ENCODE measurements at regions not wholly inside any gene's neighbourhood (a gene's known extent, or its start where the extent isn't known, plus 50 kb on each side); places are given as distances from the start of the nearest gene placed in this dataset.

GRCh38 chr3:36172699-36173098 is 207.6 kb upstream of the STAC start:
- Histone ChIP-seq H3K4me1 (ENCODE audit: control insufficient read depth in 5 of 5, insufficient read depth in 5 of 5, low read length in 5 of 5) (no peaks in the 10 kb centered on the region), H3K36me3 (ENCODE audit: control insufficient read depth in 4 of 4, insufficient read depth in 4 of 4, low read length in 4 of 4) (no peaks in the 10 kb centered on the region), H3K4me3 (no peak overlapping the region), H3K9me3 (ENCODE audit: control insufficient read depth in 4 of 4, insufficient read depth in 3 of 4, low read length in 3 of 4) (no peaks in the 10 kb centered on the region), H3K27me3 (ENCODE audit: control insufficient read depth in 3 of 3, insufficient read depth in 3 of 3, low read length in 2 of 3) (no peaks in the 10 kb centered on the region), H3K27ac (ENCODE audit: low read depth in 1 of 2, low read length in 1 of 2) (no peak overlapping the region), H3K9ac (ENCODE audit: insufficient read depth in 1 of 2, low read length in 2 of 2) (no peak overlapping the region)
- DNase-seq (no peak), ATAC-seq (ENCODE audit: insufficient read depth, low FRiP score) (no peak)
- TF ChIP-seq, protein P1, sequence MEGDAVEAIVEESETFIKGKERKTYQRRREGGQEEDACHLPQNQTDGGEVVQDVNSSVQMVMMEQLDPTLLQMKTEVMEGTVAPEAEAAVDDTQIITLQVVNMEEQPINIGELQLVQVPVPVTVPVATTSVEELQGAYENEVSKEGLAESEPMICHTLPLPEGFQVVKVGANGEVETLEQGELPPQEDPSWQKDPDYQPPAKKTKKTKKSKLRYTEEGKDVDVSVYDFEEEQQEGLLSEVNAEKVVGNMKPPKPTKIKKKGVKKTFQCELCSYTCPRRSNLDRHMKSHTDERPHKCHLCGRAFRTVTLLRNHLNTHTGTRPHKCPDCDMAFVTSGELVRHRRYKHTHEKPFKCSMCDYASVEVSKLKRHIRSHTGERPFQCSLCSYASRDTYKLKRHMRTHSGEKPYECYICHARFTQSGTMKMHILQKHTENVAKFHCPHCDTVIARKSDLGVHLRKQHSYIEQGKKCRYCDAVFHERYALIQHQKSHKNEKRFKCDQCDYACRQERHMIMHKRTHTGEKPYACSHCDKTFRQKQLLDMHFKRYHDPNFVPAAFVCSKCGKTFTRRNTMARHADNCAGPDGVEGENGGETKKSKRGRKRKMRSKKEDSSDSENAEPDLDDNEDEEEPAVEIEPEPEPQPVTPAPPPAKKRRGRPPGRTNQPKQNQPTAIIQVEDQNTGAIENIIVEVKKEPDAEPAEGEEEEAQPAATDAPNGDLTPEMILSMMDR (IDR thresholded peaks at IDR 0.05; ENCODE audit: control extremely low read depth, extremely low read depth), result no peak
- WGBS, 2 donors, result 83 to 85% methylated on average over 2 of the region's 2 CpGs

GRCh38 chr3:36175113-36175812 is 205.0 kb upstream of the STAC start:
- Histone ChIP-seq H3K36me3 (ENCODE audit: control insufficient read depth in 4 of 4, insufficient read depth in 4 of 4, low read length in 4 of 4) (no peaks in the 10 kb centered on the region), H3K27me3 (ENCODE audit: control insufficient read depth in 3 of 3, insufficient read depth in 3 of 3, low read length in 2 of 3) (no peaks in the 10 kb centered on the region), H3K4me1 (ENCODE audit: control insufficient read depth in 5 of 5, insufficient read depth in 5 of 5, low read length in 5 of 5) (no peaks in the 10 kb centered on the region), H3K4me3 (no peak overlapping the region), H3K9ac (ENCODE audit: insufficient read depth in 1 of 2, low read length in 2 of 2) (no peak overlapping the region), H3K27ac (ENCODE audit: low read depth in 1 of 2, low read length in 1 of 2) (no peak overlapping the region), H3K9me3 (ENCODE audit: control insufficient read depth in 4 of 4, insufficient read depth in 3 of 4, low read length in 3 of 4) (no peaks in the 10 kb centered on the region)
- ATAC-seq (ENCODE audit: insufficient read depth, low FRiP score) (peak; percentile 17), DNase-seq (peak in 1 of 3 donors; percentile 23)
- WGBS, 2 donors, result 74 to 89% methylated on average over 2 of the region's 2 CpGs
- TF ChIP-seq, protein P1 (IDR thresholded peaks at IDR 0.05; ENCODE audit: control extremely low read depth, extremely low read depth), result no peak

DNA sequence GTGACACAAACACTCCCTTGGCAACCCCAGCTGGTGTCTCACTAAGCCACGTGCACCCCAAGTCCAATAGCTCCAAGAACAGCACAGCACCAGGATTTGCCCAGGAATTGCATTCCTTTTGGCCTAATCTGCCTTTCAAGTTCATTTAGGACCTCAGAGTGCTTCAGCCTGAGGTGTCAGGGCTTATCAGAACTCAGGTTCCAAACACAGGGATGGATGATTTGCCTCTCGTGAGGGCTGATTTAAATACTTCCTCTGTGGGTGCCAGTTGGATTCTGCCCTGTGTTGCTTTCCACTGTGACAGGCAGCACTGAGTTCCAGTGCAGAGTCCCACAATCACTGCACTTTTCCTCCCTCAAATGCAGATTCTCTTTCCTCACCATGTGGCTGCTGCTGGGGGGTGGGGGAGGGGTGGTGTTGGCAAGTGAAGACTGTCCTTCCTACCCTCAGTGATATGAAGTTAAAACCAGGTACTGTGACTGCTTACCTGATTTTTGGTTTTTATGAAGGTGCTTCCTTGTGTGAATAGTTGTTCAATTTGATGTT is 204.3 kb upstream of the STAC start:
- DNase-seq (no peak), ATAC-seq (ENCODE audit: insufficient read depth, low FRiP score) (no peak)
- 57 to 82% methylated on average over 2 of the region's 2 CpGs for WGBS, 2 donors
- H3K9me3 ChIP-seq (ENCODE audit: control insufficient read depth in 4 of 4, insufficient read depth in 3 of 4, low read length in 3 of 4), result no peaks in the 10 kb centered on the region
- H3K4me3 ChIP-seq, result no peak overlapping the region
- no peaks in the 10 kb centered on the region for H3K27me3 ChIP-seq (ENCODE audit: control insufficient read depth in 3 of 3, insufficient read depth in 3 of 3, low read length in 2 of 3)
- H3K27ac ChIP-seq (ENCODE audit: low read depth in 1 of 2, low read length in 1 of 2), result no peak overlapping the region
- H3K9ac ChIP-seq (ENCODE audit: insufficient read depth in 1 of 2, low read length in 2 of 2), result no peak overlapping the region
- TF ChIP-seq, protein P1 (IDR thresholded peaks at IDR 0.05; ENCODE audit: control extremely low read depth, extremely low read depth), result no peak
- no peaks in the 10 kb centered on the region for H3K36me3 ChIP-seq (ENCODE audit: control insufficient read depth in 4 of 4, insufficient read depth in 4 of 4, low read length in 4 of 4)
- H3K4me1 ChIP-seq (ENCODE audit: control insufficient read depth in 5 of 5, insufficient read depth in 5 of 5, low read length in 5 of 5), result no peaks in the 10 kb centered on the region

All from lung (tissue), 11 donors.